ENCODE measurements at regions not wholly inside any gene's neighbourhood (a gene's known extent, or its start where the extent isn't known, plus 50 kb on each side); places are given as distances from the start of the nearest gene placed in this dataset.

DNA sequence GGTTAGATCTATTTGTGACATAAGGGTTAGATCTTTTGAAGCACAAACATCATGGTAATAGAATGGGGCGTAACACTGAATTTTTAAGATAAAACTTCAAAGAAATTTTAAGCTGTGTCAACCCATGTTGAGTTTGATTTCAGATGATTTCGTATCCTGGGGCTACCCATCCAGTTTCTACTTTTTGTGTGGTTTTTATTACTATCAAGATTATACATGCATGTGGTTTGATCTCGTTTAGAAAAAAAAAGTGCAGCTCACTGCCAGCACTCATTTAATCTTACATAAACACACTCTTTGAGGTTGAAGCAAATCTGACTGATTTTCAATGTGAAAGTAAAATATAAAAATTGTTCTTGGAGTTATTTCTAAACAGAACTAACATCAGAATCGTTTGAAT, 140.8 kb upstream of the GRB10 start:
- no peak for TF ChIP-seq EZH2 (IDR thresholded peaks at IDR 0.05; ENCODE audit: insufficient read depth, low read length)
- no peak for TF ChIP-seq CTCF (IDR thresholded peaks at IDR 0.05; ENCODE audit: insufficient read depth, low read depth, low read length)
